Chondrocyte (in vitro differentiated cells): ENCODE measurements at regions not wholly inside any gene's neighbourhood (a gene's known extent, or its start where the extent isn't known, plus 50 kb on each side); places are given as distances from the start of the nearest gene placed in this dataset.

Source experiments
- DNase-seq: peaks from one replicate; pipeline ENCODE4 v3.0.0; 2021; ENCODE audit warnings: mixed read lengths, low spot score
- H3K27ac Mint-ChIP-seq: one replicate; pipeline ENCODE4 v1.8.0; 2021; ENCODE audit warnings: mild to moderate bottlenecking, moderate library complexity, mixed read lengths; ENCODE audit not compliant: unreplicated experiment
- H3K27me3 Mint-ChIP-seq: 2 replicates; pipeline ENCODE4 v1.8.0; 2021; ENCODE audit warnings: low read depth, mixed read lengths
- H3K36me3 Mint-ChIP-seq: 2 replicates; pipeline ENCODE4 v1.8.0; 2021; ENCODE audit warnings: low read depth, mixed read lengths
- H3K4me1 Mint-ChIP-seq: 2 replicates; pipeline ENCODE4 v1.8.0; 2021; ENCODE audit warnings: low read depth, mild to moderate bottlenecking, mixed read lengths
- H3K4me3 Mint-ChIP-seq: one replicate; pipeline ENCODE4 v1.8.0; 2021; ENCODE audit warnings: mild to moderate bottlenecking, moderate library complexity, mixed read lengths; ENCODE audit not compliant: unreplicated experiment
- H3K9me3 Mint-ChIP-seq: 2 replicates; pipeline ENCODE4 v1.8.0; 2021; ENCODE audit warnings: low read depth, mixed read lengths
- TF ChIP-seq, protein P1 (sequence below): fragments of 200-600 bp; sonication (generic); IDR thresholded peaks from 2 replicates; pipeline ENCODE4 v1.5.0; 2021; ENCODE audit warnings: antibody characterized with exemption, mild to moderate bottlenecking, moderate library complexity

DNA sequence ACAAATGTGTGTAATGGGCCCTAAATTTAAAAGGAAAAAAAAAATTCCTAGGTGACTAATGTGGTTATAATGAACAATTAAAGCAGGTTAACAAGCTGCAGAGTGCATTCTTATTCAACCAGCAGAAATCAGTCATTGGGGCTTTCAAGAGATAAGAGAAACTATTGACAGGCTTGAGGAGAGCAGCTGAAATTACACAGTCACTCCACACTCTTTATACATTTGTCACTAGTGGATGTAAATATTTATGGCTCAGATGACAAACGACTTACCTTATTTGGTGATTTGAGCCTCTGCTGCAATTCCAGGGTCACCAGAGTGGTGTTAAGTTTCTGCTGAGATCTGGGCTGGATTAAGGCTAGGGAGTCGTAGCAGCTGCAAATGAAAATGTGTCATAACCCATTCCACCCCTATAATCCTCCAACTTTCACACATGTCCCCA, 896.3 kb downstream of the TTLL7 start:
- Mint-ChIP-seq H3K36me3 (no peaks in the 10 kb centered on the region), H3K4me1 (peaks cover 35% of the 10 kb centered on the region), H3K27ac (no peak overlapping the region), H3K27me3 (no peaks in the 10 kb centered on the region), H3K9me3 (no peaks in the 10 kb centered on the region), H3K4me3 (no peak overlapping the region)
- DNase-seq, result no peak
- TF ChIP-seq, protein P1, sequence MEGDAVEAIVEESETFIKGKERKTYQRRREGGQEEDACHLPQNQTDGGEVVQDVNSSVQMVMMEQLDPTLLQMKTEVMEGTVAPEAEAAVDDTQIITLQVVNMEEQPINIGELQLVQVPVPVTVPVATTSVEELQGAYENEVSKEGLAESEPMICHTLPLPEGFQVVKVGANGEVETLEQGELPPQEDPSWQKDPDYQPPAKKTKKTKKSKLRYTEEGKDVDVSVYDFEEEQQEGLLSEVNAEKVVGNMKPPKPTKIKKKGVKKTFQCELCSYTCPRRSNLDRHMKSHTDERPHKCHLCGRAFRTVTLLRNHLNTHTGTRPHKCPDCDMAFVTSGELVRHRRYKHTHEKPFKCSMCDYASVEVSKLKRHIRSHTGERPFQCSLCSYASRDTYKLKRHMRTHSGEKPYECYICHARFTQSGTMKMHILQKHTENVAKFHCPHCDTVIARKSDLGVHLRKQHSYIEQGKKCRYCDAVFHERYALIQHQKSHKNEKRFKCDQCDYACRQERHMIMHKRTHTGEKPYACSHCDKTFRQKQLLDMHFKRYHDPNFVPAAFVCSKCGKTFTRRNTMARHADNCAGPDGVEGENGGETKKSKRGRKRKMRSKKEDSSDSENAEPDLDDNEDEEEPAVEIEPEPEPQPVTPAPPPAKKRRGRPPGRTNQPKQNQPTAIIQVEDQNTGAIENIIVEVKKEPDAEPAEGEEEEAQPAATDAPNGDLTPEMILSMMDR, result no peak

DNA sequence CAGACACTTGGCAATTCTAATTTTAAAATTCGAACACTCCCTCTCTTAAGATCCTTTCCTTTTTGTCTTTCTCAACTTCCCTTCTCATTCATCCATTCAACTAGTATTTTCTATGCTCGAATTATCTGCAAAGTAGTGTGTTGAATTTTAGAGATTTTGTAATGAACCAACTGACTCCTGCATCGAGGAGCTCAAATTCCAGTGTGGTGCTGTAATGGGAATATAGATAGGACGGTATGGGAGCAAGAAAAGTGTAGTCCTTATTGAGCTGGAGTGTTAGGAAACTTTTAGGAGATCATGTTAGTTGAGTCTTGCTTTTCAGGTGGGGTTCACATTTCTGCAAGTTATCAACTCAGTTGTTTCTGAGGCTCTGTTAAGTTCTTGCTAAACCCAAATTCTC, 897.5 kb downstream of the TTLL7 start:
- no peak for DNase-seq
- TF ChIP-seq, protein P1, result no peak
- Mint-ChIP-seq H3K9me3 (peaks cover under 1% of the 10 kb centered on the region), H3K27ac (no peak overlapping the region), H3K27me3 (no peaks in the 10 kb centered on the region), H3K36me3 (no peaks in the 10 kb centered on the region), H3K4me1 (peaks cover 37% of the 10 kb centered on the region), H3K4me3 (no peak overlapping the region)

DNA sequence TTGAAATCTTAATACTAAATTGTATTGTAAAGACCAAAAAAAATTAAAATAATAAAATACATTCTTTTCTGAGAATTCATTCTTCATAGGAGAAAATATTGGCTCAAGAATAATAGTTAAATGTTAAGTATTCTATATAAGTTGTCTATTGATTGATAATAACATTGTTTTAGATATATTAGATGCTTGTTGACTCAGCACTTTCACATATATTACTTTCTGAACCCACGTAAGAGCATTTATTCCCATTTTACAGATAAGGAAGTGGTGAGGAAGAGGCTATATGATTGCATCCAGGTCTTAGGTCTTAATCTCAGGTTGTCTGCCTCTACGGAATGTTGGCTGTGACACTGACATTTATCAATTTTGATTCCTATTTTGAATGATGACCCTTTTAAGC, 898.8 kb downstream of the TTLL7 start:
- Mint-ChIP-seq H3K4me3 (no peak overlapping the region), H3K36me3 (no peaks in the 10 kb centered on the region), H3K27ac (no peak overlapping the region), H3K9me3 (peaks cover 11% of the 10 kb centered on the region), H3K4me1 (peaks cover 38% of the 10 kb centered on the region), H3K27me3 (no peaks in the 10 kb centered on the region)
- TF ChIP-seq, protein P1, result no peak
- no peak for DNase-seq

DNA sequence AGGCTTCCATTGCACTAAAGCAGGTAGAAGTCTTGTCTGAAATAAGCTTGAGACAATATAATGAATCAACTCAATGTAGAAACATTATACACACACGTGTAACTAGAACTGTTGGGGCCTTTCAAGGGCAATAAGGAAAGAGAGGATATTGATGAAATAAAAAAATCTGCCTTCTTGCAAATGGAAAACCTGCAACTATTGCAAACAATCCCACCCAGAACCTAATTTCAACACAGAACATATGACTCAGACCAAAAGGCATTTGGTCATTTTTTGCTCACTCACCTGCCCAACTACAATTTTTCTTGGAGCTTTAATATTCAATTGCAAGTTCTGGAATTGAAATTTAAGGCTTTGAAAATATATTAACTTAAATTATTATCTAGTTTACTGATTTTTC, 900.1 kb downstream of the TTLL7 start:
- Mint-ChIP-seq H3K4me1 (peaks cover 40% of the 10 kb centered on the region), H3K4me3 (no peak overlapping the region), H3K27me3 (no peaks in the 10 kb centered on the region), H3K9me3 (peaks cover 11% of the 10 kb centered on the region), H3K27ac (no peak overlapping the region), H3K36me3 (no peaks in the 10 kb centered on the region)
- TF ChIP-seq, protein P1, result no peak
- no peak for DNase-seq

DNA sequence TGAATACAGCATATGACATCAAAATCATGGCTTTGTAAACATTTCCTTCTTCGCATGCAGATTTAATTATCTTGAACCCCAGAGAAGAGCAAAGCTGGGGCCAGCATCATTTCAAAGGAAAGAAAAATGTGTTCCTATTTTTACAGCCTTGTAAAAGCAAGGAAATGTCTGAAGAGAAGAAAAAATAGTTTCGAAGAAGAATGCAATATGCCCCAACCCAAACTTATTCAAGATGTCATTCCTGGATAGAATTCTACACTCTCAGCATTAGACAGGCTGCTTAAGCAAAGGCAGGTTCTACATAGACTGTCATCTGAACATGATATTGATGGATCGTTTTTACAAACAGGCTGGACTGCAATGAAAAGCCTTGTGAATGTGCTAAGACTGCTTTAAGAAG, 900.8 kb downstream of the TTLL7 start:
- no peak overlapping the region for H3K4me3 Mint-ChIP-seq
- H3K36me3 Mint-ChIP-seq, result no peaks in the 10 kb centered on the region
- H3K9me3 Mint-ChIP-seq, result peaks cover 14% of the 10 kb centered on the region
- no peaks in the 10 kb centered on the region for H3K27me3 Mint-ChIP-seq
- DNase-seq, result no peak
- H3K4me1 Mint-ChIP-seq, result peaks cover 35% of the 10 kb centered on the region
- H3K27ac Mint-ChIP-seq, result no peak overlapping the region
- TF ChIP-seq, protein P1, result no peak
